HepG2 (cell line): ENCODE measurements at regions not wholly inside any gene's neighbourhood (a gene's known extent, or its start where the extent isn't known, plus 50 kb on each side); places are given as distances from the start of the nearest gene placed in this dataset.

Experiments used
- FIP1L1 ChIP-seq: fragments of 200-400 bp; formaldehyde crosslinking; IDR thresholded peaks from 2 replicates; pipeline ENCODE4 v1.6.1; 2018; ENCODE audit warnings: low read depth, mild to moderate bottlenecking, low read length, moderate library complexity, borderline replicate concordance; ENCODE audit not compliant: insufficient read depth
- HNRNPL ChIP-seq: fragments of 200-400 bp; formaldehyde crosslinking; IDR thresholded peaks from 2 replicates; pipeline ENCODE4 v1.6.1; 2017; ENCODE audit warnings: mild to moderate bottlenecking, low read depth, low read length
- NBN ChIP-seq: fragments of 450-650 bp; conservative IDR thresholded peaks from 2 replicates; pipeline ENCODE4 v1.6.1; 2017
- PCBP1 ChIP-seq: fragments of 200-400 bp; formaldehyde crosslinking; IDR thresholded peaks from 2 replicates; pipeline ENCODE4 v1.6.1; 2017; ENCODE audit warnings: mild to moderate bottlenecking, low read depth, low read length, borderline replicate concordance
- PRMT3 ChIP-seq: sonication (generic); formaldehyde crosslinking; IDR thresholded peaks from 2 replicates; pipeline ENCODE4 v1.8.1; 2022; ENCODE audit warnings: low read depth, mild to moderate bottlenecking, moderate library complexity, missing genetic modification reagents, borderline replicate concordance
- RFX5 ChIP-seq: IDR thresholded peaks from 2 replicates; pipeline ENCODE4 v1.6.1; 2011; ENCODE audit warnings: low read depth, low read length, improper control_type of control experiment
- THAP11 ChIP-seq: IDR thresholded peaks from 2 replicates; pipeline ENCODE4 v1.6.1; 2016; ENCODE audit warnings: missing biosample characterization, missing genetic modification reagents
- TF ChIP-seq, protein P1 (sequence below): sonication (generic); formaldehyde crosslinking; IDR thresholded peaks from 2 replicates; pipeline ENCODE4 v1.9.0; 2021; ENCODE audit warnings: mild to moderate bottlenecking, missing genetic modification reagents

DNA sequence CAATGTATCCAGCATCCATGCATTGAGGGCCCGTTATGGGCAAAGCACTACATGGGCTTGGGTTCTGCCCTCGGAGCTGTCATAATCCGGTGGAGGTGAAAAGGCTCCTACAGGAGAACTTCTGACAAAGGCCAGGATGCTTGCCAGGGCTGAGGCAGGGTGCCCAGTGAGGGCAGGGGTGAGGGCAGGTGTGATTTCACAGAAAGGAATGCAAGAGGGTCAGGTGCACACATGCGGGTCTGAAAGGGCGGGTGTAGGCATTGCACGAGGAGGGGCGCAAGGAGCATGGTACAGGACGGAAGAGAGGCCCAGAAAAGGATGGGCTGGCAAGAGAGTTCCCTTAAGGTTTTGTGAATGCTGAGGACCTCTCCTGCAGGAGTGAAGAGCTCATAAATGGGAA, 348.0 kb downstream of the BTBD3 start:
- no peak for TF ChIP-seq PCBP1
- no peak for TF ChIP-seq FIP1L1
- TF ChIP-seq NBN = no peak
- TF ChIP-seq THAP11 (CRISPR knock-in tag) = no peak
- no peak for TF ChIP-seq RFX5
- TF ChIP-seq HNRNPL = no peak
- no peak for TF ChIP-seq PRMT3 (CRISPR knock-in tag)
- TF ChIP-seq, protein P1, sequence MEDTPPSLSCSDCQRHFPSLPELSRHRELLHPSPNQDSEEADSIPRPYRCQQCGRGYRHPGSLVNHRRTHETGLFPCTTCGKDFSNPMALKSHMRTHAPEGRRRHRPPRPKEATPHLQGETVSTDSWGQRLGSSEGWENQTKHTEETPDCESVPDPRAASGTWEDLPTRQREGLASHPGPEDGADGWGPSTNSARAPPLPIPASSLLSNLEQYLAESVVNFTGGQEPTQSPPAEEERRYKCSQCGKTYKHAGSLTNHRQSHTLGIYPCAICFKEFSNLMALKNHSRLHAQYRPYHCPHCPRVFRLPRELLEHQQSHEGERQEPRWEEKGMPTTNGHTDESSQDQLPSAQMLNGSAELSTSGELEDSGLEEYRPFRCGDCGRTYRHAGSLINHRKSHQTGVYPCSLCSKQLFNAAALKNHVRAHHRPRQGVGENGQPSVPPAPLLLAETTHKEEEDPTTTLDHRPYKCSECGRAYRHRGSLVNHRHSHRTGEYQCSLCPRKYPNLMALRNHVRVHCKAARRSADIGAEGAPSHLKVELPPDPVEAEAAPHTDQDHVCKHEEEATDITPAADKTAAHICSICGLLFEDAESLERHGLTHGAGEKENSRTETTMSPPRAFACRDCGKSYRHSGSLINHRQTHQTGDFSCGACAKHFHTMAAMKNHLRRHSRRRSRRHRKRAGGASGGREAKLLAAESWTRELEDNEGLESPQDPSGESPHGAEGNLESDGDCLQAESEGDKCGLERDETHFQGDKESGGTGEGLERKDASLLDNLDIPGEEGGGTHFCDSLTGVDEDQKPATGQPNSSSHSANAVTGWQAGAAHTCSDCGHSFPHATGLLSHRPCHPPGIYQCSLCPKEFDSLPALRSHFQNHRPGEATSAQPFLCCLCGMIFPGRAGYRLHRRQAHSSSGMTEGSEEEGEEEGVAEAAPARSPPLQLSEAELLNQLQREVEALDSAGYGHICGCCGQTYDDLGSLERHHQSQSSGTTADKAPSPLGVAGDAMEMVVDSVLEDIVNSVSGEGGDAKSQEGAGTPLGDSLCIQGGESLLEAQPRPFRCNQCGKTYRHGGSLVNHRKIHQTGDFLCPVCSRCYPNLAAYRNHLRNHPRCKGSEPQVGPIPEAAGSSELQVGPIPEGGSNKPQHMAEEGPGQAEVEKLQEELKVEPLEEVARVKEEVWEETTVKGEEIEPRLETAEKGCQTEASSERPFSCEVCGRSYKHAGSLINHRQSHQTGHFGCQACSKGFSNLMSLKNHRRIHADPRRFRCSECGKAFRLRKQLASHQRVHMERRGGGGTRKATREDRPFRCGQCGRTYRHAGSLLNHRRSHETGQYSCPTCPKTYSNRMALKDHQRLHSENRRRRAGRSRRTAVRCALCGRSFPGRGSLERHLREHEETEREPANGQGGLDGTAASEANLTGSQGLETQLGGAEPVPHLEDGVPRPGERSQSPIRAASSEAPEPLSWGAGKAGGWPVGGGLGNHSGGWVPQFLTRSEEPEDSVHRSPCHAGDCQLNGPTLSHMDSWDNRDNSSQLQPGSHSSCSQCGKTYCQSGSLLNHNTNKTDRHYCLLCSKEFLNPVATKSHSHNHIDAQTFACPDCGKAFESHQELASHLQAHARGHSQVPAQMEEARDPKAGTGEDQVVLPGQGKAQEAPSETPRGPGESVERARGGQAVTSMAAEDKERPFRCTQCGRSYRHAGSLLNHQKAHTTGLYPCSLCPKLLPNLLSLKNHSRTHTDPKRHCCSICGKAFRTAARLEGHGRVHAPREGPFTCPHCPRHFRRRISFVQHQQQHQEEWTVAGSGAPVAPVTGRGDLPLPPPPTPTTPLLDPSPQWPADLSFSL = no peak
